GM19452 (cell line): ENCODE measurements at regions not wholly inside any gene's neighbourhood (a gene's known extent, or its start where the extent isn't known, plus 50 kb on each side); places are given as distances from the start of the nearest gene placed in this dataset.

ENCODE experiments used
- ATAC-seq: cut with Tn5 transposase; IDR thresholded peaks from one replicate; pipeline ENCODE4 v1.9.1; 2021; ENCODE audit not compliant: unreplicated experiment

DNA sequence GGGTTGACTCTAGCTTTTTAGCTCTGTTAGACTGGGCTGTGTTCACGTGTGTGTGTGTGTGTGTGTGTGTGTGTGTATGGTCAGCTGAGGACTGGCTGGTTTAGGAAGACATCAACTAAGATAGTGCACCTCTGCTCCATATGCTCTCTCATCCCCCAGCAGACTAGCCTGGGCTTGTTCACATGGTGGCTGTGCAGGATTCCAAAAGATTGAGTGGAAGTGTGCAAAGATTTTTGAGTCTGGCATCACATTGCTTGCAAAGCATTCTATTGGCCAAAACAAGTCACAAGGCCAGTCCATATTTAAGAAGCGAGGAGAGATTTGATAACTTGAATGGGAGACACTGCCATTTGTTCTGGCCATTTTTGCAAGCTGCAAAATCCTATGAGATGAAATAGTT, 79.7 kb upstream of the C11orf87 start:
- no peak for ATAC-seq

DNA sequence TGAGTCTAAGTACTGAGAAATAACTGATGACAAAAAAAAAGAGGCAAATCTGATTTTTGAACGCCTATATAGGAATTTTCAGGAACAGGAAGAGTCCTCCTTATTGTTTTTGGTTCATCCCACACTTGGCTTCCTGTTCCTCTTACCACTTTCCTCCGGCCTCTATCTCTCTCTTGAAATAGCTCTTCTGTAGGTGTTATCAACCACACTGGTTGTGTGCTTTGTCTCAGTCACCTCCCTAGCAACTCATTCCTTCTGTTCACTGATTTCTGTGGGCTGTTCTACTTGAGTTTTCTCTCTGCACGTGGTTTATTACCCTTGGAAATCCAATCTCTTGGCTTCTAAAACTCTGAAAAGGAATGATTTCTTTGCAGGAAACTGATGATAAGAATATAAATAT, 78.7 kb upstream of the C11orf87 start:
- no peak for ATAC-seq

DNA sequence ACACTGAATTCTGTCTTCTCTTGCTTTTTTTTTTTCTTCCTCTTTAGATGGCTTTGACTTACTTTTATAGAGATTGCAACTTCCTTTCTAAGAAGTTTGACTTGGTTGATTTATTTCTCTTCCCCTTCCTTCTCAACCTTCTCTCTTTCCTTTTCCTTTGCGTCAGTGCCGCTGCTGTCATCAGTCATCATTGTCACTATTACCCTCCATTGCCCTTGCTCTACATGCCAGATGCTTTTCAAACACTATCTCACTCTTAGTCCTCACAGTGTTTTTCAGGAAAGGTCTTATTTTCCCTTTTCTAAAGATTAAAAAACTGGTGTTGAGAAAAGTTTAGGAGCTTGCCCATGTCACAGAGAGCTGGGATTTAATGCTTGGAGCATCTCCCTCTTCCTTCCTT, 74.7 kb upstream of the C11orf87 start:
- ATAC-seq: no peak

DNA sequence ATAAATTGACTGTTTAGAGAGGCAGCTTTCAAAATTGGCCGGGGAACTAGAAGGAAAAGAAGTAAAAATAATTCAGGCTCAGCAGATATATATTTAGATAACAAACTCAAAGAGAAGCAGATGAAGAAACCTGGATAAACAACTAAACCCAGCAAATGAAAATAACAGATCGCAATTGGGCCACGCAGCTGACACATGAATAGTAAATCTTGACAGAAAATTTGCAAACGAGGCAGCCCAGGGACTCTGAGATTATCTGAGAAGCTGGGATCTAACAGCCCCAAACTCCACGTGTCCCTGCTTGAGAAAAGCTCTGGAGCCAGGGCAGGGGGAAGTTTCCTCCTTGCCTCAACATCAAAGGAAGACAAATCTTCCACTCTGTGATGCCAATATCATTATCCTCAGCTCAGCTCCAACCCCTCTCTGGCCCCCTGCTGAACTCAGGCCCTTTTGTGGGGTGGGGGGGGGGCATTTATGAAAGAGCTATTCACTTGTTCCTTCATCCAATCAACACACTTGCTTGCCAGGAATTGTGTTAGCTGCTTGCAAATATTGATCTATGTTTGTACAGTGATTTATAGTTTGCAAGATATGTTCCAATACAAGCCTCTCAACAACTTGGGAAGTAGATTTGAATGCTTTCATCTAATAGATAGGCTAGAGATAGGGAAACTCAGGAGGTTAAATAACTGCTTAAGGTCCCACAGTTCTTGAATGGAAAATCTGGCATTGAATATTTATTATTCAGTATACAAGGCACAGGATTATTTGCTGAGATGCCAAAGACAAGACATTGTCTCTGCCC, 72.5 kb upstream of the C11orf87 start:
- ATAC-seq: no peak

DNA sequence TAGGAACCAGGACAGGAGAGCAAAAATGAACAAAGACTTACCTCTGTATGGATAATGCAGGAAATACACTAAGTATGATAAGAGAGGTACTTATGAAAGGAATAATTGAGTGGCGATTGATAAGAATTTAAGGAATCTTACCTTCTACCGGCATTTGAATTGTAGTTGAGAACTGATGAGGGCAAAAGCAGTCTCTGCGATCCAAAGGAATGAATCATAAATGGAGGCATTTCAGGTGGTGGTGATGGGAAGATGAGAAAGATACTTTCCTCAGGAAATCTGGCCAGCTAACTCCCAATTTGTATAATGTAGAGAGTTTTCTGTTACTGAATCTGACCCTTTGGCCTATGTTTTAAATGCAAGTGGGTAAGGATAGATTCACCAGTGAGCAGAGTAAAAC, 71.9 kb upstream of the C11orf87 start:
- no peak for ATAC-seq

DNA sequence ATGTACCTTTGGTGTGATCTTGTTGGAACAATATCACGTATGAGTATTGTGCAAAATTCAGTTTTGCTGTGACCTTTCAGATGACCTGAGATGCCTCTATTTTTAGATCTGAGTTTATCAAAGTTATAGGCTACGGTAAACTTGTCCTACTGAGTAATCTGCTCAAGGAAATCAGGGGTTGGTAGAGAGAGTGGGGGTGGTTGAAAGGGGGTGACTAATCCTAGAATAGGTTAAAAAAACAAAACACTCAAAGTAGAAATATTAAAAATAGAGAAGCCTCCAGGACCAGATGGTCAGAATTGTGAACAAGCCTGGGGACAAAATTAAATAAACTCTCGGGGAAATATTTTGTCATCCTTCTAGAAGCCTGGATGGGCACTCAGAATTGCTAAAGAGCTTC, 59.9 kb upstream of the C11orf87 start:
- no peak for ATAC-seq

DNA sequence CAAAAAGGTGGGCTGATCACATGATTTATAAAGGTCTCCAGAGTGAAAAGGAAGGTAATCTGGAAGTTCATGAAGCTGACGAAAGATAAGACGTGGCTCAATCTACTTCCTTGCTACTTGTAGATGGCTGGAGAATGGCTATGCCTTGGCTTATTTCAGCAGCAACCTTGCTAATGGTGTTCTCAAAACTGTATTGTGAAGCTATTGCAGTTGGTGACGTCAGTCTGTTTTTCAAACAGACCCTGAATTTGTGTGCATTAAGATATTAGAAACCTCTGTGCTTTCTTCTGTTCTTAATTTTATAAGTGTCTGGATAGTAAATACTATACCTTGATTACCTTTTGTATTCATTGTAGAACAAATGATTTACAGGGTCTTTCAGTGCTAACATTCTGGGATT, 58.3 kb upstream of the C11orf87 start:
- no peak for ATAC-seq

DNA sequence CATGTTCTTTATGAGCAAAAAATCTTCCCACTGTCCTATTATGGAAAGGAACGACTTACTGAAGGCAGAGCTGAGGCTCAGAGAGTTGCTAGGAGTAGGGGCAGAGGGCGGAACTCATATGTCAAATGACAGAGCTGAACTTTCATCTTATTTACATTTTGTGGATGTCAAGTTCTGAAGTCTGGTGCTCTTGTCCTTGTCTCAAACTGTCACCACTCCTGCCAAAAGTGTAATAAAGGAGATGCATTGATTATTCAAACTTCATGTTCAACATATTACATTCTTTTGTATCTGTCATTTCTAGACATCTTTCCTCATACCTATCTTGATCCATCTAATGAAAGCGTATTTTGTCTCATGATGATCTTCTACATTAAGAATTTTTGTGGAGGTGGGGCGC, 57.1 kb upstream of the C11orf87 start:
- ATAC-seq: no peak

DNA sequence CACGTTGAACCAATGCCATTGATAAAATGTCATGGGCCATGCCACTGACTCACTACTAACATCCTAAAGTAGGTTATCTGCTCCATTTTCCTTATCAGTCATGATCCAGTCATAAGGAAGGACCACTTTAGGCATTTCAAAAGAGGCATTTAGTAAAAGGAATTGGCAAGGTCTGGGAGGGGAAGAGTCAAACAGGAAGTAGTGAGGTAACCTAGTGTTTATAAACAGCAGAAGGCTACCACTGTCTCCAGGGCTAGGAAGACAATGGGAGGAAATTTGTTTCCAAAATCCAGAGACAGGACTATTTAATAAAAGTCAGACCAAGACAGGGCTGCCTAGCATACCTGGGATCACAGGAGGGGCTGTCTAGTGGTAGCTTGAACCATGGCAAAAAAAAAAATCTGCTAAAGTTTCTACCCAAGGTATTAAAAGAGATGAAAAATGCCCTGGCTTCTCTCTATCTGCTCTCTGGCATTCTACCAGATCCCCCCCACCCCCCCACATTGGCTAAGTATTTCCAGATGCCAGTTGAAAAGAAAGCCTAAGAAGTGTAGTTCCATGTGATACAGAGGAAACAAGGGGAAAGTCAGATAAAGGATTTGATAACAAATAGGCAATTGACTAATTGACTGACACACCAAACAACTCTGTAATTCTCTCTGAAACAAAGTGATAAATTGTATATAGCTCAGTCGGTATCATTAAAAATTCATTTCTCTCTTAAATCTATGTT, 50.4 kb upstream of the C11orf87 start:
- no peak for ATAC-seq
